ENCODE measurements at regions not wholly inside any gene's neighbourhood (a gene's known extent, or its start where the extent isn't known, plus 50 kb on each side); places are given as distances from the start of the nearest gene placed in this dataset.

DNA sequence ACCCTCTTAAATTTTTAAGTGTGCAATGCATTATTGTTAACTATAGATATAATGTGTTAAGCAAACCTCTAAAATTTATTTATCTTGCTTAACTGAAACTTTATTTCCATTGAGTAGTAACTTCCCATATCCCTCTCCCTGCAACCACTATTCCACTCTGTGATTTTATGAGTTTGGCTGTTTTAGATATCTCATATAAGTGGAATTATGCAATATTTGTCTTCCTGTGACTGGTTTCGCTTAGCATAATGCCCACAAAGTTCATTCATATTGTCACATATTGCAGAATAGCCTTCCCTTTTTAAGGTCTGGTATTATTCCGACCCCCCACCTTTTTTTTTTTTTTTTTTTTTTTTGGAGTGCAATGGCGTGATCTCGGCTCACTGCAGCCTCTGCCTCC, 247.6 kb downstream of the EMP1 start:
- TF ChIP-seq NFIC (IDR thresholded peaks at IDR 0.05; ENCODE audit: low read length) (no peak), KLF9 (CRISPR knock-in tag; IDR thresholded peaks at IDR 0.05; ENCODE audit: low read depth) (no peak), HNF4G (IDR thresholded peaks at IDR 0.05; ENCODE audit: borderline replicate concordance, low read depth, low read length) (no peak), HNF4G (CRISPR knock-in tag; IDR thresholded peaks at IDR 0.05; ENCODE audit: borderline replicate concordance, low read depth) (no peak), CCAR2 (optimal IDR thresholded peaks at IDR 0.05; ENCODE audit: low read depth, low read length) (no peak), TGIF2 (CRISPR knock-in tag; IDR thresholded peaks at IDR 0.05) (no peak)
- TF ChIP-seq, protein P1, sequence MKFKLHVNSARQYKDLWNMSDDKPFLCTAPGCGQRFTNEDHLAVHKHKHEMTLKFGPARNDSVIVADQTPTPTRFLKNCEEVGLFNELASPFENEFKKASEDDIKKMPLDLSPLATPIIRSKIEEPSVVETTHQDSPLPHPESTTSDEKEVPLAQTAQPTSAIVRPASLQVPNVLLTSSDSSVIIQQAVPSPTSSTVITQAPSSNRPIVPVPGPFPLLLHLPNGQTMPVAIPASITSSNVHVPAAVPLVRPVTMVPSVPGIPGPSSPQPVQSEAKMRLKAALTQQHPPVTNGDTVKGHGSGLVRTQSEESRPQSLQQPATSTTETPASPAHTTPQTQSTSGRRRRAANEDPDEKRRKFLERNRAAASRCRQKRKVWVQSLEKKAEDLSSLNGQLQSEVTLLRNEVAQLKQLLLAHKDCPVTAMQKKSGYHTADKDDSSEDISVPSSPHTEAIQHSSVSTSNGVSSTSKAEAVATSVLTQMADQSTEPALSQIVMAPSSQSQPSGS (CRISPR knock-in tag; IDR thresholded peaks at IDR 0.05) = no peak
- TF ChIP-seq, protein P2, sequence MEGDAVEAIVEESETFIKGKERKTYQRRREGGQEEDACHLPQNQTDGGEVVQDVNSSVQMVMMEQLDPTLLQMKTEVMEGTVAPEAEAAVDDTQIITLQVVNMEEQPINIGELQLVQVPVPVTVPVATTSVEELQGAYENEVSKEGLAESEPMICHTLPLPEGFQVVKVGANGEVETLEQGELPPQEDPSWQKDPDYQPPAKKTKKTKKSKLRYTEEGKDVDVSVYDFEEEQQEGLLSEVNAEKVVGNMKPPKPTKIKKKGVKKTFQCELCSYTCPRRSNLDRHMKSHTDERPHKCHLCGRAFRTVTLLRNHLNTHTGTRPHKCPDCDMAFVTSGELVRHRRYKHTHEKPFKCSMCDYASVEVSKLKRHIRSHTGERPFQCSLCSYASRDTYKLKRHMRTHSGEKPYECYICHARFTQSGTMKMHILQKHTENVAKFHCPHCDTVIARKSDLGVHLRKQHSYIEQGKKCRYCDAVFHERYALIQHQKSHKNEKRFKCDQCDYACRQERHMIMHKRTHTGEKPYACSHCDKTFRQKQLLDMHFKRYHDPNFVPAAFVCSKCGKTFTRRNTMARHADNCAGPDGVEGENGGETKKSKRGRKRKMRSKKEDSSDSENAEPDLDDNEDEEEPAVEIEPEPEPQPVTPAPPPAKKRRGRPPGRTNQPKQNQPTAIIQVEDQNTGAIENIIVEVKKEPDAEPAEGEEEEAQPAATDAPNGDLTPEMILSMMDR (CRISPR knock-in tag; IDR thresholded peaks at IDR 0.05) = no peak
- TF ChIP-seq, protein P3, sequence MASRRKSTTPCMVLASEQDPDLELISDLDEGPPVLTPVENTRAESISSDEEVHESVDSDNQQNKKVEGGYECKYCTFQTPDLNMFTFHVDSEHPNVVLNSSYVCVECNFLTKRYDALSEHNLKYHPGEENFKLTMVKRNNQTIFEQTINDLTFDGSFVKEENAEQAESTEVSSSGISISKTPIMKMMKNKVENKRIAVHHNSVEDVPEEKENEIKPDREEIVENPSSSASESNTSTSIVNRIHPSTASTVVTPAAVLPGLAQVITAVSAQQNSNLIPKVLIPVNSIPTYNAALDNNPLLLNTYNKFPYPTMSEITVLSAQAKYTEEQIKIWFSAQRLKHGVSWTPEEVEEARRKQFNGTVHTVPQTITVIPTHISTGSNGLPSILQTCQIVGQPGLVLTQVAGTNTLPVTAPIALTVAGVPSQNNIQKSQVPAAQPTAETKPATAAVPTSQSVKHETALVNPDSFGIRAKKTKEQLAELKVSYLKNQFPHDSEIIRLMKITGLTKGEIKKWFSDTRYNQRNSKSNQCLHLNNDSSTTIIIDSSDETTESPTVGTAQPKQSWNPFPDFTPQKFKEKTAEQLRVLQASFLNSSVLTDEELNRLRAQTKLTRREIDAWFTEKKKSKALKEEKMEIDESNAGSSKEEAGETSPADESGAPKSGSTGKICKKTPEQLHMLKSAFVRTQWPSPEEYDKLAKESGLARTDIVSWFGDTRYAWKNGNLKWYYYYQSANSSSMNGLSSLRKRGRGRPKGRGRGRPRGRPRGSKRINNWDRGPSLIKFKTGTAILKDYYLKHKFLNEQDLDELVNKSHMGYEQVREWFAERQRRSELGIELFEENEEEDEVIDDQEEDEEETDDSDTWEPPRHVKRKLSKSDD (CRISPR knock-in tag; IDR thresholded peaks at IDR 0.05; ENCODE audit: low read depth) = no peak
- TF ChIP-seq, protein P4, sequence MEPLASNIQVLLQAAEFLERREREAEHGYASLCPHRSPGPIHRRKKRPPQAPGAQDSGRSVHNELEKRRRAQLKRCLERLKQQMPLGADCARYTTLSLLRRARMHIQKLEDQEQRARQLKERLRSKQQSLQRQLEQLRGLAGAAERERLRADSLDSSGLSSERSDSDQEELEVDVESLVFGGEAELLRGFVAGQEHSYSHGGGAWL (CRISPR knock-in tag; IDR thresholded peaks at IDR 0.05) = no peak
- TF ChIP-seq, protein P5, sequence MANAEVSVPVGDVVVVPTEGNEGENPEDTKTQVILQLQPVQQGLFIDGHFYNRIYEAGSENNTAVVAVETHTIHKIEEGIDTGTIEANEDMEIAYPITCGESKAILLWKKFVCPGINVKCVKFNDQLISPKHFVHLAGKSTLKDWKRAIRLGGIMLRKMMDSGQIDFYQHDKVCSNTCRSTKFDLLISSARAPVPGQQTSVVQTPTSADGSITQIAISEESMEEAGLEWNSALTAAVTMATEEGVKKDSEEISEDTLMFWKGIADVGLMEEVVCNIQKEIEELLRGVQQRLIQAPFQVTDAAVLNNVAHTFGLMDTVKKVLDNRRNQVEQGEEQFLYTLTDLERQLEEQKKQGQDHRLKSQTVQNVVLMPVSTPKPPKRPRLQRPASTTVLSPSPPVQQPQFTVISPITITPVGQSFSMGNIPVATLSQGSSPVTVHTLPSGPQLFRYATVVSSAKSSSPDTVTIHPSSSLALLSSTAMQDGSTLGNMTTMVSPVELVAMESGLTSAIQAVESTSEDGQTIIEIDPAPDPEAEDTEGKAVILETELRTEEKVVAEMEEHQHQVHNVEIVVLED (CRISPR knock-in tag; IDR thresholded peaks at IDR 0.05; ENCODE audit: borderline replicate concordance) = no peak

All from HepG2 (cell line).